H1 (cell line): ENCODE measurements at regions not wholly inside any gene's neighbourhood (a gene's known extent, or its start where the extent isn't known, plus 50 kb on each side); places are given as distances from the start of the nearest gene placed in this dataset.

Source experiments
- EP300 ChIP-seq, 2 experiments: IDR thresholded peaks; 1 replicate in 1 of 2; 2 replicates in 1 of 2; pipeline ENCODE4 v1.6.1; 2011 to 2012; ENCODE audit warnings: low read depth in 2 of 2, low read length in 2 of 2, mild to moderate bottlenecking in 2 of 2, borderline replicate concordance in 1 of 2, inconsistent platforms in 1 of 2, moderate library complexity in 1 of 2
- EZH2 ChIP-seq: fragments of 200-600 bp; sonication (generic); IDR thresholded peaks from 2 replicates; pipeline ENCODE4 v1.7.1; 2012; ENCODE audit warnings: low read depth, mild to moderate bottlenecking, moderate library complexity, low read length, inconsistent platforms; ENCODE audit not compliant: severe bottlenecking
- MAFK ChIP-seq: IDR thresholded peaks from 2 replicates; pipeline ENCODE4 v1.6.1; 2012; ENCODE audit warnings: low read depth, mild to moderate bottlenecking, improper control_type of control experiment, low read length
- POLR2A ChIP-seq, 2 experiments: IDR thresholded peaks; 1 replicate in 1 of 2; 2 replicates in 1 of 2; pipeline ENCODE4 v1.6.1; 2011; ENCODE audit warnings: low read depth in 2 of 2, low read length in 2 of 2, mild to moderate bottlenecking in 2 of 2; ENCODE audit errors: control extremely low read depth in 1 of 2
- RBBP5 ChIP-seq: IDR thresholded peaks from 2 replicates; pipeline ENCODE4 v1.7.1; 2012; ENCODE audit warnings: low read depth, mild to moderate bottlenecking, inconsistent platforms, low read length, moderate library complexity, borderline replicate concordance
- TBP ChIP-seq: IDR thresholded peaks from 2 replicates; pipeline ENCODE4 v1.6.1; 2011; ENCODE audit warnings: low read depth, low read length, improper control_type of control experiment

DNA sequence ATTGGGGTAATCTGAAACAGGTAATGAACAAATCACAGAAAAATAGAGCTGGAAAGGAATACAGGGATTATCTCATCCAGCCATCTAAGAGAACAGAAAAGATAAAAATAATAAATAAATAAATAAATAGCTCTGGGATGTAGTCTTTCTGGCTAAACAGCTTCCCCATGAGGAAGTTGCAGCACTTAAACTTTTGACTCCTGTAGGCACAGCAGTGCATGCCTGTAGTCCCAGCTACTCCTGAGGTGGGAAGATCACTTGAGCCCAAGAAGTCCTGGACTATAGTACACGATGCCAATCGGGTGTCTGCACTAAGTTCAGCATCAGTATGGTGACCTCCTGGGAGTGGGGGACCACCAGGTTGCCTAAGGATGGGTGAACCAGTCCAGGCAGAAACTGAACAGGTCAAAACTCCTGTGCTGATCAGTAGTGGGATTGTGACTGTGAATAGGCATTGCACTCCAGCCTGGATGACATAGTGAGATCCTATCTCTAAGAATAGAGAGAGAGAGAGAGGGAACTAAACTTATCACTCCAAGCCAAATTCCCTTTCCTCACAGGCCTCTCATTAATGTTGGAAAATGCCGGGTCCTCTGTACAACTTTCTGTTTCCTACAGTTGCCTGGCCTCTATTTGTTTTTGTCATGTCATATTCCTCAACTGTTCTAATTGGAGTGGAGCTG lies 61.7 kb upstream of the CDK13 start:
- TF ChIP-seq TBP: no peak
- TF ChIP-seq RBBP5: no peak
- no peak for TF ChIP-seq EZH2
- no peak for TF ChIP-seq MAFK
- no peak for TF ChIP-seq POLR2A (IDR thresholded peaks at IDR 0.05; ENCODE audit: control extremely low read depth in 1 of 2, low read depth in 2 of 2, low read length in 2 of 2)
- TF ChIP-seq EP300 (IDR thresholded peaks at IDR 0.05; ENCODE audit: borderline replicate concordance in 1 of 2, low read depth in 2 of 2, low read length in 2 of 2): no peak
